ENCODE measurements at regions not wholly inside any gene's neighbourhood (a gene's known extent, or its start where the extent isn't known, plus 50 kb on each side); places are given as distances from the start of the nearest gene placed in this dataset.

DNA sequence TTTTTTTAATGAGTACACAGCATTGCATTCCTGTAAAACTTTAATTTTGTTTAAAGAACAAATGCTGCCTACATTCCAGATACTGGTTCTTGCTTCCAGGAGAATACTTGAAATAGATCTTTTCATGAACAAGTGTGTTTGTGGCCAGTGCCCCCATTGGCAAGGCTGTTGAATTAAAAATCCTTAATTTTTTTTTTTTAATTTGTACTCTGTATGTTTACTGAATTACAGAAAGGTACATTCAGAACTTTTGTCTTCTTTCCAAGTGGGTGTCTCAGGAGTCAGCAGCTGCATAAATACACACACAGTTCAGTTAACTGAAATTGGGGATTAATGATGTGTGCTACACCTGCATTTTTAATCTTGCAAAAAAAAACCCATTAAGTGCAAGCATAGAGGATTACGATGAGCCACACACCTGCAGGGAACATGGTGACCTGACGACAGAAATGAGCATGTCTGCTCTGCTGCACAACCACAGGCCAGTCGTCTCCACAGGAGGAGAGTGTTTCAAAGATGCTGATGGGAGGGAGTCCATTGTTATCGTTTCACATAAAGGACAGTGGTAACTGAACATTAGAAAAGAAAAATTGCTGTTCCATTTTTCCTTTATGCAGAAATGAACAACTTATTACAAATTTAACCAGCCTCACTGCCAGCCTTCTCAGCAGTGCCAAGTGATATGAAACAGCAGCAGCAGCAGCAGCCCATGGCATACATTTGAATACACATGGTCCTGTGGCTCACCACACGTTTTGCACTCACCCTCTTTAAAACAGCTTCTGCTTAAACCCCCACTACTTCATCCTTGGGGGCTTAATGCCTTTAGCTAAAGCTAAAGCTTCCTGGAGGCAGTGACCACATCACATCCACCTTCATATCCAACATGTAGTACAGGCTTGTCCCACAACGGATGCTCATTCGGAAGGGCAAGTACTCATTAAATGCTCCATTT lies 72.3 kb upstream of the RFC3 start (continued):
- TF ChIP-seq, protein P1, sequence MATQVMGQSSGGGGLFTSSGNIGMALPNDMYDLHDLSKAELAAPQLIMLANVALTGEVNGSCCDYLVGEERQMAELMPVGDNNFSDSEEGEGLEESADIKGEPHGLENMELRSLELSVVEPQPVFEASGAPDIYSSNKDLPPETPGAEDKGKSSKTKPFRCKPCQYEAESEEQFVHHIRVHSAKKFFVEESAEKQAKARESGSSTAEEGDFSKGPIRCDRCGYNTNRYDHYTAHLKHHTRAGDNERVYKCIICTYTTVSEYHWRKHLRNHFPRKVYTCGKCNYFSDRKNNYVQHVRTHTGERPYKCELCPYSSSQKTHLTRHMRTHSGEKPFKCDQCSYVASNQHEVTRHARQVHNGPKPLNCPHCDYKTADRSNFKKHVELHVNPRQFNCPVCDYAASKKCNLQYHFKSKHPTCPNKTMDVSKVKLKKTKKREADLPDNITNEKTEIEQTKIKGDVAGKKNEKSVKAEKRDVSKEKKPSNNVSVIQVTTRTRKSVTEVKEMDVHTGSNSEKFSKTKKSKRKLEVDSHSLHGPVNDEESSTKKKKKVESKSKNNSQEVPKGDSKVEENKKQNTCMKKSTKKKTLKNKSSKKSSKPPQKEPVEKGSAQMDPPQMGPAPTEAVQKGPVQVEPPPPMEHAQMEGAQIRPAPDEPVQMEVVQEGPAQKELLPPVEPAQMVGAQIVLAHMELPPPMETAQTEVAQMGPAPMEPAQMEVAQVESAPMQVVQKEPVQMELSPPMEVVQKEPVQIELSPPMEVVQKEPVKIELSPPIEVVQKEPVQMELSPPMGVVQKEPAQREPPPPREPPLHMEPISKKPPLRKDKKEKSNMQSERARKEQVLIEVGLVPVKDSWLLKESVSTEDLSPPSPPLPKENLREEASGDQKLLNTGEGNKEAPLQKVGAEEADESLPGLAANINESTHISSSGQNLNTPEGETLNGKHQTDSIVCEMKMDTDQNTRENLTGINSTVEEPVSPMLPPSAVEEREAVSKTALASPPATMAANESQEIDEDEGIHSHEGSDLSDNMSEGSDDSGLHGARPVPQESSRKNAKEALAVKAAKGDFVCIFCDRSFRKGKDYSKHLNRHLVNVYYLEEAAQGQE (IDR thresholded peaks at IDR 0.05), result no peak

DNA sequence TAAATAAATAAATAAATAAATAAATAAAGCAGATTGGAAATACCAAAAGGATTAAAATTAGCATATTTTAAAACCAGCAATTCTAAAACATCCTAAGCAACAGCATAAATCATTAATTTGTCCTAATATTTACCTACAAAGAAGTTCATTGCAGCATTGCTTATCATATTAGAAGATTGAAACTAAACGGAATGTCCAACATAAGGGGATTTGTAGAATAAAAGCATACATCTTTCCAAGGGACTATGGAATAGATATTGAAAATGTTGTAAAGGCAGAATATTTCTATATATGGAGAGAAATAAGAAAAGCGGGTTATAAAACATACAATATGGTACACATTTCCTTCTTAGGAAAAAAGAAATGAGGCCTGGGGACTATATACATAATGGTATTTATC lies 71.1 kb upstream of the RFC3 start:
- H3K27ac ChIP-seq (ENCODE audit: low read depth in 1 of 2, low read length in 2 of 2), result no peak overlapping the region
- WGBS, result 97% methylated on average over 2 of the region's 2 CpGs
- H3K4me1 ChIP-seq (ENCODE audit: control insufficient read depth in 4 of 4, insufficient read depth in 4 of 4, low read length in 3 of 4), result peaks cover 0 to 4% (median 3%) of the 10 kb centered on the region in 4 donors
- TF ChIP-seq EGR1 (IDR thresholded peaks at IDR 0.05; ENCODE audit: low read depth in 2 of 2) (no peak), SP1 (IDR thresholded peaks at IDR 0.05) (no peak)
- no peak for DNase-seq (ENCODE audit: low spot score)
- no peaks in the 10 kb centered on the region for H3K36me3 ChIP-seq (ENCODE audit: control insufficient read depth in 4 of 4, insufficient read depth in 3 of 4, low read depth in 1 of 4, low read length in 3 of 4)
- H3K9me3 ChIP-seq (ENCODE audit: control insufficient read depth in 4 of 4, low read length in 3 of 4), result no peaks in the 10 kb centered on the region
- no peak overlapping the region for H3K9ac ChIP-seq (ENCODE audit: low read depth in 1 of 2, low read length in 2 of 2)
- H3K4me3 ChIP-seq (ENCODE audit: low read depth in 1 of 3, low read length in 3 of 3), result no peak overlapping the region
- H3K27me3 ChIP-seq (ENCODE audit: control insufficient read depth in 4 of 4, insufficient read depth in 4 of 4, low read length in 3 of 4), result no peaks in the 10 kb centered on the region

DNA sequence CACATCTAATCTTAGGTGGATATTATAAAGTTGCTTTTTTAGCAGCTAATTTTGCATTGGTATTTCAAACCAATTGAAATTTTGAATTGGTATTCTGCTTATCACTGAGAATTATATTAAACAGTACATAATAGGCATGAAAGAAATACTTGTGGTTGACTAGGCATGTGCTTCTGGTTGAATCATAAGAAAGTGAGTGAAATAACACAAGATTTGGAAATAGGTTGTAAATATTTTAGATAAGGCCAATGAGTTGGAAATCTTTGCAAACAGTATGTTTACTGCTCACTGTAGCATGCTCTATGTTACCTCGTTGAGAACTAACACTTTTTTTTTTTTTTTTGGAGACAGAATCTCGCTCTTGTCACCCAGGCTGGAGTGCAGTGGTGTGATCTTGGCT lies 66.8 kb upstream of the RFC3 start:
- DNase-seq (ENCODE audit: low spot score), result no peak
- Histone ChIP-seq H3K4me1 (ENCODE audit: control insufficient read depth in 4 of 4, insufficient read depth in 4 of 4, low read length in 3 of 4) (no peaks in the 10 kb centered on the region), H3K4me3 (ENCODE audit: low read depth in 1 of 3, low read length in 3 of 3) (no peak overlapping the region), H3K9me3 (ENCODE audit: control insufficient read depth in 4 of 4, low read length in 3 of 4) (no peaks in the 10 kb centered on the region), H3K36me3 (ENCODE audit: control insufficient read depth in 4 of 4, insufficient read depth in 3 of 4, low read depth in 1 of 4, low read length in 3 of 4) (no peaks in the 10 kb centered on the region), H3K27ac (ENCODE audit: low read depth in 1 of 2, low read length in 2 of 2) (no peak overlapping the region), H3K9ac (ENCODE audit: low read depth in 1 of 2, low read length in 2 of 2) (no peak overlapping the region), H3K27me3 (ENCODE audit: control insufficient read depth in 4 of 4, insufficient read depth in 4 of 4, low read length in 3 of 4) (no peaks in the 10 kb centered on the region)
- 60% methylated on average over 2 of the region's 2 CpGs for WGBS
- no peak for TF ChIP-seq FOXA1 (IDR thresholded peaks at IDR 0.05)
- TF ChIP-seq RAD21 (IDR thresholded peaks at IDR 0.05), result no peak
- TF ChIP-seq, protein P2, sequence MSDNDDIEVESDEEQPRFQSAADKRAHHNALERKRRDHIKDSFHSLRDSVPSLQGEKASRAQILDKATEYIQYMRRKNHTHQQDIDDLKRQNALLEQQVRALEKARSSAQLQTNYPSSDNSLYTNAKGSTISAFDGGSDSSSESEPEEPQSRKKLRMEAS (IDR thresholded peaks at IDR 0.05), result no peak
- no peak for TF ChIP-seq RXRA (IDR thresholded peaks at IDR 0.05)
- TF ChIP-seq HNF4G (IDR thresholded peaks at IDR 0.05), result no peak
- no peak for TF ChIP-seq NR2F2 (IDR thresholded peaks at IDR 0.05)
- no peak for TF ChIP-seq YY1 (IDR thresholded peaks at IDR 0.05)
- no peak for TF ChIP-seq SP1 (IDR thresholded peaks at IDR 0.05)

DNA sequence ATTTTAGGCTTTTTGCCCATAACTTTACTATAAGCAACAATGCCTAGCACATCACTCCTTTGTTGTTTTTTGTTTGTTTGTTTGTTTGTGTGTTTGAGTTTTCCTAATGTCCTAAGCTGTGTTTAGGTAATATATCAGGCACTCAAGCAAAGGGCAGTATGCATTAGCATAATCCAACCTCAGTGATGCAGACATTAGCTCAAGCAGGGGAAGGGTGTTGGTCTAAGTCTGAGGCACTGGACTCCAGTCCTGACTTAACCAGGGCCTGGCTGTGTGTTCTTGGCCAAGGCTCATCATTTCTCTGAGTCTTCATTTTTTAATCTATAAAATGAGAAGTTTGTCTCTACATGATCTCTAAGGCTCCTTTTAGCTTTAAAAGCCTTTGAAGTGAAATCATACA lies 65.9 kb upstream of the RFC3 start:
- Histone ChIP-seq H3K9me3 (ENCODE audit: control insufficient read depth in 4 of 4, low read length in 3 of 4) (no peaks in the 10 kb centered on the region), H3K4me3 (ENCODE audit: low read depth in 1 of 3, low read length in 3 of 3) (no peak overlapping the region), H3K27ac (ENCODE audit: low read depth in 1 of 2, low read length in 2 of 2) (no peak overlapping the region), H3K36me3 (ENCODE audit: control insufficient read depth in 4 of 4, insufficient read depth in 3 of 4, low read depth in 1 of 4, low read length in 3 of 4) (no peaks in the 10 kb centered on the region), H3K9ac (ENCODE audit: low read depth in 1 of 2, low read length in 2 of 2) (no peak overlapping the region), H3K27me3 (ENCODE audit: control insufficient read depth in 4 of 4, insufficient read depth in 4 of 4, low read length in 3 of 4) (no peaks in the 10 kb centered on the region), H3K4me1 (ENCODE audit: control insufficient read depth in 4 of 4, insufficient read depth in 4 of 4, low read length in 3 of 4) (no peaks in the 10 kb centered on the region)
- TF ChIP-seq, protein P3, sequence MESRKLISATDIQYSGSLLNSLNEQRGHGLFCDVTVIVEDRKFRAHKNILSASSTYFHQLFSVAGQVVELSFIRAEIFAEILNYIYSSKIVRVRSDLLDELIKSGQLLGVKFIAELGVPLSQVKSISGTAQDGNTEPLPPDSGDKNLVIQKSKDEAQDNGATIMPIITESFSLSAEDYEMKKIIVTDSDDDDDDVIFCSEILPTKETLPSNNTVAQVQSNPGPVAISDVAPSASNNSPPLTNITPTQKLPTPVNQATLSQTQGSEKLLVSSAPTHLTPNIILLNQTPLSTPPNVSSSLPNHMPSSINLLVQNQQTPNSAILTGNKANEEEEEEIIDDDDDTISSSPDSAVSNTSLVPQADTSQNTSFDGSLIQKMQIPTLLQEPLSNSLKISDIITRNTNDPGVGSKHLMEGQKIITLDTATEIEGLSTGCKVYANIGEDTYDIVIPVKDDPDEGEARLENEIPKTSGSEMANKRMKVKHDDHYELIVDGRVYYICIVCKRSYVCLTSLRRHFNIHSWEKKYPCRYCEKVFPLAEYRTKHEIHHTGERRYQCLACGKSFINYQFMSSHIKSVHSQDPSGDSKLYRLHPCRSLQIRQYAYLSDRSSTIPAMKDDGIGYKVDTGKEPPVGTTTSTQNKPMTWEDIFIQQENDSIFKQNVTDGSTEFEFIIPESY (IDR thresholded peaks at IDR 0.05), result no peak
- DNase-seq (ENCODE audit: low spot score), result no peak
